ENCODE measurements at regions not wholly inside any gene's neighbourhood (a gene's known extent, or its start where the extent isn't known, plus 50 kb on each side); places are given as distances from the start of the nearest gene placed in this dataset.

DNA sequence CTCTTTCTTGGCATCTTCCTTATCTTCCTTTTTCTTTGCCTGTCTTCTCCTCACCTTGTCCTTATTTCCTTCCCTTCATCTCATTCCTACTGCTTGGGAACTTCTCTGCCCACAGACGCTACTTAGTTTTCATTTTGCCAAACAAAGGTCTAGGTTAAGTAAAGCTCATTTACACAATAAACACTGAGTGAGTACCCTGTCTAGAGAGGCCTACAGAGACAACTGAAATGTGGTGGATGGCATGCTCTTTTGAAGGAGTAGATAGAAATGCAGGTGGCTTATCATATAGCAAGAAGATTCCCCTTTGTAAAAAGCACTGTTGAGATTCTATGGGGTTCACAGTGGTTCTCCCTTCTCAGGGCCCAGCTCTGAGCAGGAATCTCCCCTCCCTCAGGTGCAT lies 319.0 kb downstream of the CNTN3 start:
- Histone ChIP-seq H3K4me1 (ENCODE audit: insufficient read depth, low read length) (no peaks in the 10 kb centered on the region), H3K9ac (ENCODE audit: extremely low read depth, insufficient read length, low read length) (no peak overlapping the region), H2AK5ac (ENCODE audit: insufficient read length, low read length) (no peak overlapping the region), H2BK15ac (ENCODE audit: low read depth, low read length) (no peak overlapping the region), H3K4ac (ENCODE audit: low read depth, low read length) (no peak overlapping the region), H4K20me1 (ENCODE audit: control insufficient read depth, insufficient read depth, insufficient read length) (no peaks in the 10 kb centered on the region), H3K79me1 (ENCODE audit: insufficient read depth, low read depth, low read length, poor library complexity, severe bottlenecking) (no peaks in the 10 kb centered on the region), H3K4me2 (ENCODE audit: insufficient read depth, insufficient read length, low read length) (no peak overlapping the region), H3K9me3 (ENCODE audit: control insufficient read depth, low read depth, low read length) (no peaks in the 10 kb centered on the region), H2BK5ac (ENCODE audit: insufficient read length, low read length) (no peak overlapping the region), H2AFZ (ENCODE audit: low read length) (no peak overlapping the region), H3K56ac (ENCODE audit: insufficient read length, low read depth, low read length) (no peak overlapping the region), H3K27ac (ENCODE audit: insufficient read length, low read depth, low read length) (no peak overlapping the region), H2BK12ac (ENCODE audit: insufficient read length, low read depth, low read length) (no peak overlapping the region), H4K5ac (ENCODE audit: insufficient read length, low read depth, low read length) (no peak overlapping the region), H3T11ph (ENCODE audit: low read length) (no peak overlapping the region), H2BK120ac (ENCODE audit: low read depth, low read length, poor library complexity, severe bottlenecking) (no peak overlapping the region), H3K27me3 (ENCODE audit: insufficient read depth, low read length) (no peaks in the 10 kb centered on the region), H3K18ac (ENCODE audit: insufficient read length, low read depth, low read length) (no peak overlapping the region), H4K8ac (replicated peaks; ENCODE audit: insufficient read length, low read depth, low read length) (no peak overlapping the region), H3K14ac (ENCODE audit: insufficient read depth, low read length) (no peak overlapping the region), H3K23ac (ENCODE audit: insufficient read length, low read depth, low read length) (no peak overlapping the region), H4K91ac (ENCODE audit: insufficient read length, low read depth, low read length) (no peak overlapping the region), H2BK20ac (ENCODE audit: low read depth, low read length, poor library complexity, severe bottlenecking) (no peak overlapping the region), H3K23me2 (ENCODE audit: insufficient read length, low read depth, low read length, poor library complexity, severe bottlenecking) (no peaks in the 10 kb centered on the region), H3K79me2 (ENCODE audit: insufficient read depth, low read length) (no peaks in the 10 kb centered on the region)
- no CpG with 5 or more reads among the region's 1 CpG for WGBS (ENCODE audit: extremely low coverage, insufficient read length, low lambda C conversion rate)
- no peaks in the 10 kb centered on the region for H3K27me3 Mint-ChIP-seq (ENCODE audit: low read depth)
- H3K36me3 Mint-ChIP-seq (ENCODE audit: insufficient read depth in 1 of 3, low read depth in 3 of 3): no peaks in the 10 kb centered on the region; a peak in 1 of 7 replicates
- DNase-seq: no peak
- H3K4me3 Mint-ChIP-seq: no peak overlapping the region
- H3K4me1 Mint-ChIP-seq: peaks cover 19 to 22% of the 10 kb centered on the region in 2 experiments
- H3K27ac Mint-ChIP-seq: no peak overlapping the region
- no peak for TF ChIP-seq CTCF (conservative IDR thresholded peaks at IDR 0.05)
- no peaks in the 10 kb centered on the region for H3K9me3 Mint-ChIP-seq

All from H9 (cell line).